Lung (tissue), 11 donors: ENCODE measurements at regions not wholly inside any gene's neighbourhood (a gene's known extent, or its start where the extent isn't known, plus 50 kb on each side); places are given as distances from the start of the nearest gene placed in this dataset.
"Not testable (repeated sequence)": the region's sequence is repeated elsewhere in the genome, so short reads cannot be mapped to it uniquely, and the experiment has no call there.

Source experiments
- ATAC-seq: fragments of 200-7000 bp; cut with Tn5 transposase; one replicate; pipeline ENCODE4 v1.9.1; 2020; ENCODE audit warnings: moderate number of reproducible peaks; ENCODE audit not compliant: insufficient read depth, low FRiP score
- DNase-seq, 3 donors: peaks; one replicate each; pipeline ENCODE4 v3.0.0-alpha.2; 2013 to 2017
- H3K27ac ChIP-seq, 2 donors: one replicate each; pipeline ENCODE4 v1.5.1; 2013; ENCODE audit warnings: mild to moderate bottlenecking in 2 of 2, moderate library complexity in 2 of 2, control low read depth in 1 of 2, inconsistent platforms in 1 of 2, low read depth in 1 of 2, low read length in 1 of 2
- H3K27me3 ChIP-seq, 3 donors: one replicate each; pipeline ENCODE4 v1.5.1; 2013; ENCODE audit warnings: low read length in 2 of 3; ENCODE audit not compliant: control insufficient read depth in 3 of 3, insufficient read depth in 3 of 3
- H3K36me3 ChIP-seq, 4 donors: one replicate each; pipeline ENCODE4 v1.5.1; 2013; ENCODE audit warnings: low read length in 4 of 4, mild to moderate bottlenecking in 1 of 4, moderate library complexity in 1 of 4; ENCODE audit not compliant: control insufficient read depth in 4 of 4, insufficient read depth in 4 of 4
- H3K4me1 ChIP-seq, 5 donors: one replicate each; pipeline ENCODE4 v1.5.1; 2013; ENCODE audit warnings: low read length in 5 of 5, mild to moderate bottlenecking in 2 of 5, moderate library complexity in 1 of 5; ENCODE audit not compliant: control insufficient read depth in 5 of 5, insufficient read depth in 5 of 5
- H3K4me3 ChIP-seq: one replicate; pipeline ENCODE4 v1.5.1; 2013; ENCODE audit warnings: mild to moderate bottlenecking, control low read depth, moderate library complexity
- H3K9ac ChIP-seq, 2 donors: one replicate each; pipeline ENCODE4 v1.5.1; 2013; ENCODE audit warnings: low read length in 2 of 2, control low read depth in 1 of 2; ENCODE audit not compliant: insufficient read depth in 1 of 2
- H3K9me3 ChIP-seq, 4 donors: one replicate each; pipeline ENCODE4 v1.5.1; 2013; ENCODE audit warnings: low read length in 3 of 4, mild to moderate bottlenecking in 1 of 4, moderate library complexity in 1 of 4; ENCODE audit not compliant: control insufficient read depth in 4 of 4, insufficient read depth in 3 of 4
- WGBS, 2 donors: extraction: QIAGEN DNeasy Blood & Tissue Kit; methylation state at CpG; one replicate each; pipeline ENCODE4 v1.1.7; 2013; 5-methylcytosine and 5-hydroxymethylcytosine counted together
- TF ChIP-seq, protein P1 (sequence below): IDR thresholded peaks from 2 replicates; pipeline ENCODE4 v1.5.1; 2012; ENCODE audit warnings: mild to moderate bottlenecking; ENCODE audit errors: control extremely low read depth, extremely low read depth
- donor health status: control.
- donor health status: control.
- donor health status: Bipolar disorder and iron deficiency.
- donor health status: healthy.
- donor health status: DM: yes; HTN: yes; CAD: no.

DNA sequence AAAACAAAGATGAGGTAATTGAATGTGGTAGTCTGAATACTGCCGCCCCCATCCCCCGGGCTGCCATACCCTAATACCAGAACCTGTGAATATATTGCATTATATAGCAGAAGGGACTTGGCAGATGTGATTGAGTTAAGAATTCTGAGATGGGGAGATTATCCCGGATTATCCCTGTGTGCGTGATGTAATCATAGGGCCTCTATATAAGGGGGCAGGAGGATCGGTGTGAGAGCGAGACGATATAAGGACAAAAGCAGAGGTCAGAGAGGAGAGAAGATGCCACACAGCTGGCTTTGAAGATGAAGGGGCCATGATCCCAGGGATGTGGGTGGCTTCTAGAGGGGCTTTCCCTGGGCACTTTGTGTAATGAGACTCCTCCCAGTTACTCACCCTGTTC, 101.7 kb upstream of the TLE1 start:
- TF ChIP-seq, protein P1, sequence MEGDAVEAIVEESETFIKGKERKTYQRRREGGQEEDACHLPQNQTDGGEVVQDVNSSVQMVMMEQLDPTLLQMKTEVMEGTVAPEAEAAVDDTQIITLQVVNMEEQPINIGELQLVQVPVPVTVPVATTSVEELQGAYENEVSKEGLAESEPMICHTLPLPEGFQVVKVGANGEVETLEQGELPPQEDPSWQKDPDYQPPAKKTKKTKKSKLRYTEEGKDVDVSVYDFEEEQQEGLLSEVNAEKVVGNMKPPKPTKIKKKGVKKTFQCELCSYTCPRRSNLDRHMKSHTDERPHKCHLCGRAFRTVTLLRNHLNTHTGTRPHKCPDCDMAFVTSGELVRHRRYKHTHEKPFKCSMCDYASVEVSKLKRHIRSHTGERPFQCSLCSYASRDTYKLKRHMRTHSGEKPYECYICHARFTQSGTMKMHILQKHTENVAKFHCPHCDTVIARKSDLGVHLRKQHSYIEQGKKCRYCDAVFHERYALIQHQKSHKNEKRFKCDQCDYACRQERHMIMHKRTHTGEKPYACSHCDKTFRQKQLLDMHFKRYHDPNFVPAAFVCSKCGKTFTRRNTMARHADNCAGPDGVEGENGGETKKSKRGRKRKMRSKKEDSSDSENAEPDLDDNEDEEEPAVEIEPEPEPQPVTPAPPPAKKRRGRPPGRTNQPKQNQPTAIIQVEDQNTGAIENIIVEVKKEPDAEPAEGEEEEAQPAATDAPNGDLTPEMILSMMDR: no peak
- WGBS, 2 donors: 97 to 98% methylated on average over 7 of the region's 7 CpGs
- Histone ChIP-seq H3K36me3 (no peaks in the 10 kb centered on the region), H3K9ac (no peak overlapping the region), H3K4me1 (peaks cover 0 to 9% (median 0%) of the 10 kb centered on the region in 5 donors), H3K9me3 (no peaks in the 10 kb centered on the region), H3K27me3 (no peaks in the 10 kb centered on the region), H3K4me3 (no peak overlapping the region), H3K27ac (no peak overlapping the region)
- ATAC-seq (no peak), DNase-seq (no peak)

DNA sequence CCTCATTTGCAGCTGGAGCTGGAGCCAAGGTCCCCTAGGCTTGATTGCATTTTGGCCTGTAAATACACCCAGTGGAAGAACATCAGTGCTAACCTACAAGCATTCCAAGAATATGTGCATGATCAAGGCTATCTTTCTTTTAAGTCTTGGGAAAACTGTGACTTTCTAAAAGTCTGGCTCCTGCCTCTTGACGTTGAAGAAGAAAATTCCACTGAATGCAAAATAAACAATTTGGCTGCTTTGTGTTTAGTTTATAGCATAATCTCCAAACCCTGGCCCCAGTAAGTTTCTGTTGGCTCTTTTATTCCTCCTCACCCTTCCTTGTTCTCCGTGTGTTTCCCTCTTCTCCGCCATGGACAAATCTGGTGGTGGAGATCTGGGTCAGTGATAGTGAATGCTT, 109.3 kb upstream of the TLE1 start:
- TF ChIP-seq, protein P1: no peak
- WGBS, 2 donors: 61 to 71% methylated on average over 3 of the region's 3 CpGs
- ATAC-seq (no peak), DNase-seq (peak; percentile 12 to 63 (median 56))
- Histone ChIP-seq H3K9me3 (no peaks in the 10 kb centered on the region), H3K9ac (no peak overlapping the region), H3K4me1 (peaks cover 0 to 7% (median 4%) of the 10 kb centered on the region in 5 donors), H3K36me3 (no peaks in the 10 kb centered on the region), H3K4me3 (no peak overlapping the region), H3K27me3 (no peaks in the 10 kb centered on the region), H3K27ac (no peak overlapping the region)

DNA sequence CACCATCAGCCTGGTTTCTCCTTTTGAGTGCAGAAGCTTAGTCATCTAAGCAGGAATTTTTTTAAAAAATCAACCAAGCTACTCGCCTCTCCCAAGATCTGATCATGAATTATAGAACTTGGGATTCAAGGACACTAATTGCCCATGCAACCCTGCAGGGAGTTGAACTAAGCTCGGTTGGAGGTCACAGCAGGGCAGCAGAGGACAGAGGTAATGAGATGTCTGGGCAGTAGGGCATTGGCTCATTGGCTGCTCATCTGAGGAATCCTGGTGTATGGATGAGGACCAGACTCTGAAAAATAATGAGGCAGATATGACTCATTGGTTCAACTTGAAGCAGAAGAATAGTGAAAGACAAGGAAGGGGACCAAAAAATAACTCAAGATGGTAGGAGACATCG, 111.8 kb upstream of the TLE1 start:
- TF ChIP-seq, protein P1: no peak
- no peaks in the 10 kb centered on the region for H3K9me3 ChIP-seq
- H3K27me3 ChIP-seq: no peaks in the 10 kb centered on the region
- H3K9ac ChIP-seq: no peak overlapping the region
- ATAC-seq (no peak), DNase-seq (no peak)
- peaks cover 0 to 7% (median 4%) of the 10 kb centered on the region in 5 donors for H3K4me1 ChIP-seq
- 77 to 86% methylated on average over 3 of the region's 3 CpGs for WGBS, 2 donors
- no peak overlapping the region for H3K27ac ChIP-seq
- no peaks in the 10 kb centered on the region for H3K36me3 ChIP-seq
- no peak overlapping the region for H3K4me3 ChIP-seq

DNA sequence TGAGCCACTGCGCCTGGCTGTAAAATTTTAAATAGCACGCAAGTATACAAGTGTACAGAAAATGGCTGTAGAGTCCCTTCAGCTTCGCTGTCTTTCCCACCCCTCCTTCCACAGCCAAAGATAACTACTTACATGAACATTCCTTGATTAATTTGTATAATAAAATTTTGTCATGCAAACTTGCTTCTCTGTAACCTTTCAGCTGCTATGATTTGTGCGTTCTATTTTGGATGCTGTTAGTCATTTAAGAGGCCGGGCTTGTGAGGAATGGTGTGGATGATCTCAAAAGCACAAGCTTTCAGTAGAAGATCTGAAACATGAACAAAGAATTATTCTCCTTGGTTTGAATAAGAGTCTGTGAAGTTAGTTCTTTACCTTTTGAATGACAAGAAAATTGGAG, 115.0 kb upstream of the TLE1 start:
- Histone ChIP-seq H3K9me3 (no peaks in the 10 kb centered on the region), H3K27me3 (no peaks in the 10 kb centered on the region), H3K36me3 (no peaks in the 10 kb centered on the region), H3K27ac (no peak overlapping the region), H3K4me1 (peaks cover 0 to 4% (median 0%) of the 10 kb centered on the region in 5 donors), H3K4me3 (no peak overlapping the region), H3K9ac (no peak overlapping the region)
- DNase-seq: no peak
- WGBS, 2 donors: 91 to 97% methylated on average over 5 of the region's 5 CpGs
- TF ChIP-seq, protein P1: no peak
- no peak for ATAC-seq

DNA sequence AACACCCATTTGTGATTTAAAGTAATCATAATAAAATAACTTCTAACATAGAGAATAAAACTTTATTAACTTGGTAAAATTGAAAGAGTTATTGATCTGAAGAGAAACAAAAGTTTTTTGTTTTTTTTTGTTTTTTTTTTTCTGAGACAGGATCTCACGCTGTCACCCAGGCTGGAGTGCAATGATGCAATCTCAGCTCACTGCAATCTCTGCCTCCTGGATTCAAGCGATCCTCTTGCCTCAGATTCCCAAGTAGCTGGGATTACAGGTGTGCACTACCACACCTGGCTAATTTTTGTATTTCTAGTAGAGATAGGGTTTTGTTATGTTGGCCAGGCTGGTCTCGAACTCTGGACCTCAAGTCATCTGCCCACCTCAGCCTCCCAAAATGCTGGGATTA, 116.5 kb upstream of the SPATA31D4 start:
- not testable (repeated sequence) for H3K9ac ChIP-seq, ATAC-seq, H3K27me3 ChIP-seq, DNase-seq, H3K27ac ChIP-seq, H3K36me3 ChIP-seq, H3K9me3 ChIP-seq, H3K4me3 ChIP-seq
- peaks cover 0 to 11% (median 3%) of the 10 kb centered on the region in 5 donors for H3K4me1 ChIP-seq
- WGBS, 2 donors: 89 to 92% methylated on average over 3 of the region's 3 CpGs
